ENCODE measurements at regions not wholly inside any gene's neighbourhood (a gene's known extent, or its start where the extent isn't known, plus 50 kb on each side); places are given as distances from the start of the nearest gene placed in this dataset.

GRCh38 chr5:173463207-173463606 lies 135.0 kb upstream of the STC2 start (continued):
- TF ChIP-seq CHD7 (IDR thresholded peaks at IDR 0.05; ENCODE audit: insufficient replicate concordance, low read length) = no peak

All from H1 (cell line).